ENCODE measurements at regions not wholly inside any gene's neighbourhood (a gene's known extent, or its start where the extent isn't known, plus 50 kb on each side); places are given as distances from the start of the nearest gene placed in this dataset.
A peak's percentile ranks its signal among the peaks of the same experiment; 100 is the strongest.

DNA sequence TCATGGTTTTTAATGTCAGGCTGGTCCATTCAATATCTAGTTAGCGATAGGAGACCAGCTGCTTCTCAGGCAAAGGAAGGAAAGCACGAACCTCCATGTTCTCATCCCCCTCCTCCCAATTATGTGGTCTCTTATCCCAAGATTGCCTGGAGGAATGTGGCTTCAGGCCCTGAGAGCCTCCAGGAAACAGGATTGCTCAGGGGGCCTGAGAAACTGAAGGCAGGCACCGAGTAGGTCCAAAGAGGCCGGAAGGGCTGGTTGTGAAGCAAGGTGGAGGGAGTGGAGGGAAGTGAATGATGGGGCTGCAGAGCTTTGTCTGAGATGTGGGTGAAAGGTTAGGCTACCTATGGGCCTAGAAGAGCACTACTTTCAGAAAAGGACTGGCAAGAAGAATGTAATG, 188.2 kb upstream of the DDHD1 start:
- no peak for DNase-seq (ENCODE audit: low spot score)
- H3K4me1 Mint-ChIP-seq (ENCODE audit: low read depth) = no peaks in the 10 kb centered on the region
- no peak overlapping the region for H3K27ac Mint-ChIP-seq
- H3K27me3 Mint-ChIP-seq (ENCODE audit: insufficient read depth) = peaks cover 1% of the 10 kb centered on the region
- H3K9me3 Mint-ChIP-seq = no peaks in the 10 kb centered on the region
- intact Hi-C loops (cut with micrococcal nuclease) = no loop called here
- H3K36me3 Mint-ChIP-seq (ENCODE audit: low read depth) = no peaks in the 10 kb centered on the region
- no peak overlapping the region for H3K4me3 Mint-ChIP-seq

DNA sequence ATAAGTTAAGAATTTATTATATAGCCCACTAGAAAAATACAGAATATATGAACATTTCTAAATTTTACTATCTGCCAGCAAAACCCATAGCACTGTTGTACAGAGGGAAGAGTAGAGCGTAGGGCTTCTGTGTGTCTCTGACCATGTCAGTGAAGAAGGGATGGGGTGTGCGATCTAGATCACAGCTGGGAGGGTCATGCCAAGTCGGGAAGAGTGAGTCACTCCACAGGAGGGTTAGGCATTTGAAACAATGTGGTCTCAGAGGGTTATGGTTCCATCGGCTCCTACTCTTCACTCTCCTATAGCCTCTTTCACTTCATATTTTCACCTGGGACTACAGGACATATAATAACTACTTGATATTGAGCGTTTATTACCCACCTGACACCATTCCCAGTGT, 185.1 kb upstream of the DDHD1 start:
- H3K36me3 Mint-ChIP-seq (ENCODE audit: low read depth) = no peaks in the 10 kb centered on the region

DNA sequence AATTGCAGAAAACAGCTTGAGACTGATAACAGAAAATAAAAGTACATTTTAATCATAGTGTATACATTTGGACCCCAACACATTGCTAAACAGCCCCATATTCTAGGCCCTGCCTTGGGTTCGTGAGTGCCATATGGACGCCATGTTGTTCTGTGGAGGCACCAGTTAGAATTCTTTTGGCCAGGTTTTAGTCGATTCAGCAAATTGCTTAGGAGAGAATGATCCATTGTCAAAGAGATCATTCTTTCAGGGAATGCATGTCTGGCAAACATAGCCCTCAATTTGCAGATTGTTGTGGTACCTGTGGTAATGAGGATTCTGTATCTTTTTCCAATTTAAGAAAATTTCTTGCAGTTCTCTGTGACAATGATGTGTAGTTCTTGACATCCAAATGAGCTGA, 183.6 kb upstream of the DDHD1 start:
- Mint-ChIP-seq H3K27me3 (ENCODE audit: insufficient read depth) (peaks cover 1% of the 10 kb centered on the region), H3K4me3 (no peak overlapping the region), H3K27ac (no peak overlapping the region), H3K36me3 (ENCODE audit: low read depth) (no peaks in the 10 kb centered on the region), H3K9me3 (no peaks in the 10 kb centered on the region), H3K4me1 (ENCODE audit: low read depth) (no peaks in the 10 kb centered on the region)
- intact Hi-C loops (cut with micrococcal nuclease) = no loop called here
- DNase-seq (ENCODE audit: low spot score) = no peak

More for the DNA sequence above, 185.1 kb upstream of the DDHD1 start:
- intact Hi-C loops (cut with micrococcal nuclease) = no loop called here
- Mint-ChIP-seq H3K9me3 (no peaks in the 10 kb centered on the region), H3K4me3 (no peak overlapping the region), H3K27me3 (ENCODE audit: insufficient read depth) (peaks cover 1% of the 10 kb centered on the region), H3K4me1 (ENCODE audit: low read depth) (no peaks in the 10 kb centered on the region), H3K27ac (no peak overlapping the region)
- DNase-seq (ENCODE audit: low spot score) = no peak

DNA sequence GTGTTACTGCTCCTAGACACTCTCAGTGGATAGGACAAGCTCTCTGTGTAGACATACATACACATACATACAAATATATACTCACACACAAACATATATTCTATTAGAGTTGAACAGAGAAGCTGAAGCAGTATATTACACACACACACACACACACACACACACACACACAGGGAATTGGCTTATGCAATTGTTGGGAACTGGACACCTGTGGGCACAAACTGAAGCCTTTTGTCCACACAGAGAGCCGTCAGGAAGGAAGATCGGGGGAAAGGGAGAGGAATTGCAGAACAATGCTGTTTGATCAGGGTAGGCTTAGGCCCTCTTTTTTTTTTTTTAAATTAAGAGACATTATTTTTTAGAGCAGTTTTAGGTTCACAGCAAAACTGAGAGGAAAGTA, 180.7 kb upstream of the DDHD1 start:
- Mint-ChIP-seq H3K4me3 (no peak overlapping the region), H3K27me3 (ENCODE audit: insufficient read depth) (peaks cover 1% of the 10 kb centered on the region), H3K36me3 (ENCODE audit: low read depth) (no peaks in the 10 kb centered on the region), H3K9me3 (no peaks in the 10 kb centered on the region), H3K27ac (no peak overlapping the region), H3K4me1 (ENCODE audit: low read depth) (no peaks in the 10 kb centered on the region)
- DNase-seq (ENCODE audit: low spot score) = no peak
- intact Hi-C loops (cut with micrococcal nuclease) = no loop called here

DNA sequence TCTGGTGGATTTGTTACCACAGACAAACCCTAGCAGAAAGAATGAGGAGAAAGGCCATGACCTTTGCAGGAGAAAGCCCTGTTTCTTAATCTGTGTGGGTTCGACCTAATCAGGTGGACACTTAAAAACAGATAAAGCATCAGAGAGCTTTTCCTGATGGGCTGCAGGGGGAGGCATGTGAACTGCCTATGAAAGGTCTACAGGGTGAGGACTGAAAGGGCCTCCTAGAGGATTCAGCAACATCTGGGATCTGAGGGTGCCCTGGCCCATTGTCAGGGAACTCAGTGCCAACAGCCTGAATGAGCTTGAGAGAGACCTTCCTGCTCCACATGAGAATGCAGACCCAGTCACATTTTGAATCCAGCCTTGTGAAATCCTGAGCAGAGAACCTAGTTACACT, 178.8 kb upstream of the DDHD1 start:
- Mint-ChIP-seq H3K4me1 (ENCODE audit: low read depth) (no peaks in the 10 kb centered on the region), H3K9me3 (no peaks in the 10 kb centered on the region), H3K36me3 (ENCODE audit: low read depth) (no peaks in the 10 kb centered on the region), H3K4me3 (no peak overlapping the region), H3K27ac (no peak overlapping the region), H3K27me3 (ENCODE audit: insufficient read depth) (no peaks in the 10 kb centered on the region)
- no peak for DNase-seq (ENCODE audit: low spot score)
- intact Hi-C loops (cut with micrococcal nuclease) = no loop called here

DNA sequence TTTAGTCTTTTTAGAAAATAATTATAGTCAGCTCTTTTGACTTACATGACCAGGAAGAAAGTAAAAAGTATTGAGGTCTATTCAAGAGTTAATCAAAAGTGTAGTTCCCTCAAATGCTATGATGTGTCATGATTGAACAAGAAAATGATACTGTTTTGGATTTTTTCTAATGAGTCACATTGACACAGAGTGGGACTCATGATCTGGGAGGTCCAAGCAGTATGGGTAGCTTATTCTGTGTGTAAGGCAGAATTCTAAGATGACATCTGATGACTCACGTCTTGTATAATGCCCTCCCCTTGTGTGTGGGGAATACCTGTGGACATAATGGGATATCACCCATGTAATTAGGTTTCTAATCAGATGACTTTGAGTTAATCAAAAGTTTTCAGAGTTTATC, 178.1 kb upstream of the DDHD1 start:
- Mint-ChIP-seq H3K4me1 (ENCODE audit: low read depth) (no peaks in the 10 kb centered on the region), H3K27me3 (ENCODE audit: insufficient read depth) (no peaks in the 10 kb centered on the region), H3K9me3 (no peaks in the 10 kb centered on the region), H3K36me3 (ENCODE audit: low read depth) (no peaks in the 10 kb centered on the region), H3K27ac (no peak overlapping the region), H3K4me3 (no peak overlapping the region)
- DNase-seq (ENCODE audit: low spot score) = no peak
- intact Hi-C loops (cut with micrococcal nuclease) = no loop called here

DNA sequence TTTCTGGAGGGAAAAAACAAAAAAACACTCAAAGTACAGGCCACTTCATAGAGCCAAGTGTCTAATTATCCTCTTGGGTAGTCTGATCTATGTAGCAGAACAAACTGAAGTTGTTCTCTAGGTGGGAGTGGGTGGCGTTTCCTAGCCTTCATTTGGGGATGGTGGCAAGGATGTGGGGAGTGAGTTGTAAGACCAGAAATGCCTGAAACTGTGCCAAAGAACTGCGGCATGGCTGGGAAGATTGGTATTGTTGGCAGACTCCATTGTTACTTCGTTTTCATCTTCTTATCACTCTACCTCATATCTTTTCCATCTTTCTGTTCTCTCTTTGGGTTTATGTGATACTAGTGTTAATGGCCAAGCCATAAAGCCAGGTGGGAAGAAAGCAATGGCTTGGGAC, 177.3 kb upstream of the DDHD1 start:
- no peaks in the 10 kb centered on the region for H3K9me3 Mint-ChIP-seq
- H3K4me3 Mint-ChIP-seq = no peak overlapping the region
- no peaks in the 10 kb centered on the region for H3K27me3 Mint-ChIP-seq (ENCODE audit: insufficient read depth)
- H3K36me3 Mint-ChIP-seq (ENCODE audit: low read depth) = no peaks in the 10 kb centered on the region
- no peaks in the 10 kb centered on the region for H3K4me1 Mint-ChIP-seq (ENCODE audit: low read depth)
- H3K27ac Mint-ChIP-seq = no peak overlapping the region
- intact Hi-C loops (cut with micrococcal nuclease) = no loop called here
- DNase-seq (ENCODE audit: low spot score) = no peak

DNA sequence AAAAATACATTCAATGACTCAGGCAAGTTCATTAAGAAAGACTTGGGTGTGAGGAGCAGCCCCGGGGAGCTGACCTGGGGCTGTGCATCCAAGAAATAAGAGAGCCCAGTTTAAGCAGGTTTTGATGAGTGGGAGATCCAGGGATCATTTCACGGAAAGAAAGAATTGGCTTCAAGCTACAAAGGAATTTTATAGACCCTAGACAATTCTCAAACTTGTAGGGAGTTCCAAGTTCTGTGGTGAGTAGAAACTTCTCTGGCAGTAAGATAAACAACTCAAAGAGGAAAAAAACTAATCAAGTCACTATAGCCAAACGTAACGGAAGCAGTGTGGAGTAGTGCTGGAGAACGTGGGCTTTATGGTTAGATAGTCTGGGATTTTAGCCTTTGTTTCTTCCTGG, 175.7 kb upstream of the DDHD1 start:
- Mint-ChIP-seq H3K27ac (no peak overlapping the region), H3K36me3 (ENCODE audit: low read depth) (no peaks in the 10 kb centered on the region), H3K9me3 (no peaks in the 10 kb centered on the region), H3K4me3 (no peak overlapping the region), H3K4me1 (ENCODE audit: low read depth) (no peaks in the 10 kb centered on the region), H3K27me3 (ENCODE audit: insufficient read depth) (no peaks in the 10 kb centered on the region)
- intact Hi-C loops (cut with micrococcal nuclease) = no loop called here
- no peak for DNase-seq (ENCODE audit: low spot score)

DNA sequence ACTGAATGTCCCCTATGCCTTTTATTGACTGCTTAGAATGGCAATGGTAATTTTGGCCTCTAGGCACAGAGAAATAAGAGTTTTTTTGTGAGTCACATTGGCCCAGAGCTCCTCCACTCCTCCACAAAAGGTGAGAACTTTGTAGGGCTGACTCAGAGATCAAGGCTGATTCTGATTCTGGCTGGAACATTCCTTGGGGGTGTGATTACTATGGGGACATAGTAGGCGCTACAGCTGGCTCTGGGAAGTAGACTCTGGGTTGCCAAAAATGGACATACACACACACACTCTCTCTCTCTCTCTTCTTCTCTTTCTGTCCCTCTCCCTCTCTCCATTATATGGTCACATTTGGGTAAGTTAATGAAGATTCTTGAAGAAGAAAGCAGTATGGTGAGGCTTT, 174.6 kb upstream of the DDHD1 start:
- intact Hi-C loops (cut with micrococcal nuclease) = no loop called here
- H3K4me1 Mint-ChIP-seq (ENCODE audit: low read depth) = no peaks in the 10 kb centered on the region

DNA sequence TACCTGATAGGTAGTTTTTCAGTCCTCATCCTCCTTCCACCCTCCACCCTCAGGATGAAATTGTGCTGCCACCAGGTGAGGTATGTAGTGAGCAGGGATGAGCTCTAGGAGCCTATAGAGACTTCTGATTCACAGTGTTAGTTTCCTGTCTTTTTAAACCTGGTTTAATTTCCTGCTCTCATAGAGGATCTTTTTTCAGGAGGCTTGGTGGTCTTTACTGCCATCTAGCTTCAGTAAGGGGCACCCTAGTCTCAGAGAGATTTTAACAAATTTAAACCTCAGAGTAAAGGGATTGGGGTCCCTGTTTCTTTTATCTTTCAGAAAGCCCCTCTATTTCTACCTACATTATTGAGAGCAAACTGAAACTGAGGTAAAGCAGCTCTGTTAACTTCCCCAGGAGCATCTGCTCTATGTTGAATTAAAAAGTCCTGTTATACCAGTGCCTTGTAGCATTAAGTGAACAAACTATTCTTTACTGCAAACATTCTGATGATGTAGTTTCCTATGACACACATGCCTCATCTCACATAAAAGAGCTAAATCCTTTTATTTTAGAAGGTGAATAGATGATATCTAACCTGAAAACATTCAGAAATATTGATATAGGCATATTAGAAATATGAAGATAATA, 172.2 kb upstream of the DDHD1 start:
- H3K27ac Mint-ChIP-seq = no peak overlapping the region
- H3K27me3 Mint-ChIP-seq (ENCODE audit: insufficient read depth) = peaks cover 6% of the 10 kb centered on the region
- no peak overlapping the region for H3K4me3 Mint-ChIP-seq
- peaks cover 7% of the 10 kb centered on the region for H3K9me3 Mint-ChIP-seq
- H3K36me3 Mint-ChIP-seq (ENCODE audit: low read depth) = no peaks in the 10 kb centered on the region
- DNase-seq (ENCODE audit: low spot score) = no peak
- intact Hi-C loops (cut with micrococcal nuclease) = no loop called here
- no peaks in the 10 kb centered on the region for H3K4me1 Mint-ChIP-seq (ENCODE audit: low read depth)

More for the DNA sequence above, 174.6 kb upstream of the DDHD1 start:
- no peaks in the 10 kb centered on the region for H3K9me3 Mint-ChIP-seq
- H3K27me3 Mint-ChIP-seq (ENCODE audit: insufficient read depth) = no peaks in the 10 kb centered on the region
- H3K27ac Mint-ChIP-seq = no peak overlapping the region
- no peak overlapping the region for H3K4me3 Mint-ChIP-seq
- DNase-seq (ENCODE audit: low spot score) = no peak
- H3K36me3 Mint-ChIP-seq (ENCODE audit: low read depth) = no peaks in the 10 kb centered on the region

DNA sequence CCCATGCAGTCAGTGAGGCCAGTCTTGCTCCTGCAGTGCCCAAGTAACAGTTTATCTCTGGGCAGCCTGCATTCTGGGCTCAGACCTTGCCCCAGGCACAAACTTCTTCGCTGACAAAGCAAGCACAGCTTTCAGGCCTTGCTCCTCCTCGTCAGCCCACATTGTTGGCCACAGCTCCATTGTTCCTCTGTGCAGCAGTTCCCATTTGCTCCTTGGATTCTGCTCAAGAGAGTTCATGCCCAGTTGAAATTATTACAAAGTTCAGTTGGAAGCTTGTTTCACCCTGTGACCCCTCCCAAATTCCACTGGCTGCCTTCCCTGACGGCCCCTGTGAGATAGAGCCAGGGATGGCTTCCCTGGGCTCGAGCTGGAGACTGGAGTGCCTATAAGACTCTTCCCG, 163.4 kb upstream of the DDHD1 start:
- DNase-seq (ENCODE audit: low spot score) = no peak
- Mint-ChIP-seq H3K4me3 (no peak overlapping the region), H3K27me3 (ENCODE audit: insufficient read depth) (peaks cover 6% of the 10 kb centered on the region), H3K36me3 (ENCODE audit: low read depth) (no peaks in the 10 kb centered on the region), H3K4me1 (ENCODE audit: low read depth) (no peaks in the 10 kb centered on the region), H3K27ac (no peak overlapping the region), H3K9me3 (peaks cover 18% of the 10 kb centered on the region)
- intact Hi-C loops (cut with micrococcal nuclease) = no loop called here

DNA sequence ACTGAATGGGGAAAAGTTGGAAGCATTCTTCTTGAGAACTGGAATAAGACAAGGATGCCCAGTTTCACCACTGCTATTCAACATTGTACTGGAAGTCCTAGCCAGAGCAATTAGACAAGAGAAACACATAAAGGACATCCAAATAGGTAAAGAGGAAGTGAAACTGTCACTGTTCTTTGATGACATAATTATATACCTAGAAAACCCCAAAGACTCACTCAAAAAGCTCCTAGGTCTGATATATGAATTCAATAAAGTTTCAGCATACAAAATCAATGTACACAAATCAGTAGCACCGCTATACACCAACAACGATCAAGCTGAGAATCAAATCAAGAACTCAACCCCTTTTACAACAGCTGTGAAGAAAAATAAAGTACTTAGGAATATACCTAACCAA, 157.3 kb upstream of the DDHD1 start:
- peaks cover 11% of the 10 kb centered on the region for H3K4me1 Mint-ChIP-seq (ENCODE audit: low read depth)
- peaks cover 4% of the 10 kb centered on the region for H3K27me3 Mint-ChIP-seq (ENCODE audit: insufficient read depth)
- DNase-seq (ENCODE audit: low spot score) = no peak
- no peaks in the 10 kb centered on the region for H3K36me3 Mint-ChIP-seq (ENCODE audit: low read depth)
- no peak overlapping the region for H3K27ac Mint-ChIP-seq
- intact Hi-C loops (cut with micrococcal nuclease) = no loop called here
- H3K4me3 Mint-ChIP-seq = no peak overlapping the region
- peaks cover 5% of the 10 kb centered on the region for H3K9me3 Mint-ChIP-seq

DNA sequence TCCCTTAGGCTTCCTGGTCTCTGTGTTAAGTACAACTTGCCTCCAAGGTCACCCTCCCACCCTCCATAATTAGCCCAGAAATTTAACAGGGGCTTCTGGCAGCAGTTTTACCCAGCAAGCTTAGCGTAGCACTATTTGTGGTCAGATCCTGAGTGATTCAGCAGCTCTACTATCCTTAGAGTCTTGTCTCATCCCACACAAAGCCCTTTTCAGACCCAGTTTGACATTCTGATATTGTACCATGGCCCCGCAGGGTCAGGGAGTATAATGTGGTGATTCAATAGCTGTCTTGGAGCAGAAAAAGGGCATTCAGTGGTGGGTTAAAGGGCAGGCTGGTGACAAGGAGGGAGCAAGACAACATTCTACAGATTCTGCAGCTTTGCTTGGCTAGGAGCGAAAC, 153.8 kb upstream of the DDHD1 start:
- Mint-ChIP-seq H3K27ac (no peak overlapping the region), H3K4me3 (no peak overlapping the region), H3K36me3 (ENCODE audit: low read depth) (no peaks in the 10 kb centered on the region), H3K4me1 (ENCODE audit: low read depth) (peaks cover 11% of the 10 kb centered on the region), H3K27me3 (ENCODE audit: insufficient read depth) (peaks cover 8% of the 10 kb centered on the region), H3K9me3 (no peaks in the 10 kb centered on the region)
- no peak for DNase-seq (ENCODE audit: low spot score)
- intact Hi-C loops (cut with micrococcal nuclease) = loop anchor here (1.0 to 5.0 kb wide), 4 partner anchors 155 to 484 kb away; partner anchors contain the start of gene DDHD1

DNA sequence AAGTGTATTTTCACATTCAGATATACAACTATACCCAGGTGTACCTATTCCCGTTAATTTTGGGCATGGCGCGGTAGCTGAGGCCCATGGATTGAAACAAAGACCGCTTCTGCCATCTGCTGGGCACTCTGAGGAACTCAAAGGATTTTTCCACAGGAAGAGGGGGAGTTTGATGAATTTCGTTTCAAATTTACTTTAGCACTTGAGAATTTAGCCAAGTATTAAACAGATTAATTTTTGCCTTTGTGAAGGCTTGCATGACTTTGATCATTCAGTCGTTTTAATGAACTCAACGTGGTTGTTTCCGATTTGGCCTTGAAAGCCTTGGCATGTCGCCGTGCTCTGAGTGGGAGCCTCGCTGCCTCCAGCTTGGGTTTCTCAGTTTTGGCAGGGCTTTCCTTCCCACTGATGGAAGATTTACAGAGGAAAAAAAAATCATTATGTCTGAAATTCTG, 153.2 kb upstream of the DDHD1 start:
- H3K27ac Mint-ChIP-seq = no peak overlapping the region

More for the DNA sequence above, 153.2 kb upstream of the DDHD1 start:
- peak; percentile 5 for DNase-seq (ENCODE audit: low spot score)
- Mint-ChIP-seq H3K36me3 (ENCODE audit: low read depth) (no peaks in the 10 kb centered on the region), H3K9me3 (no peaks in the 10 kb centered on the region), H3K4me3 (peak overlapping the region; percentile 76), H3K4me1 (ENCODE audit: low read depth) (peaks cover 11% of the 10 kb centered on the region), H3K27me3 (ENCODE audit: insufficient read depth) (peaks cover 8% of the 10 kb centered on the region)
- intact Hi-C loops (cut with micrococcal nuclease) = loop anchor here (1.0 to 5.0 kb wide), 4 partner anchors 154 to 483 kb away; partner anchors contain the start of gene DDHD1

Data from activated T-helper 1 cell treated with anti-CD3 and anti-CD28 coated beads, Interleukin-12 subunit alpha, Interleukin-12 subunit beta, Interleukin-2, Interleukin-4 antibody, amounts not matched to agents 30 ng/mL and 10 ng/mL and 1 ng/mL, durations not matched to agents 14 hours and 24 hours and 36 hours (primary cell).